Fibroblast of lung (primary cell): ENCODE measurements at regions not wholly inside any gene's neighbourhood (a gene's known extent, or its start where the extent isn't known, plus 50 kb on each side); places are given as distances from the start of the nearest gene placed in this dataset.

ENCODE experiments used
- DNase-seq, 2 donors: peaks; one replicate each; pipeline versions ENCODE4 v3.0.0 to v3.0.0-alpha.2; 2010; ENCODE audit warnings: low read depth in 2 of 2
- H2AFZ ChIP-seq: 2 replicates; pipeline ENCODE4 v1.5.1; 2012; ENCODE audit warnings: low read length, control low read depth, inconsistent platforms
- H3K27ac ChIP-seq: 2 replicates; pipeline ENCODE4 v1.5.1; 2011; ENCODE audit warnings: low read length, control low read depth; ENCODE audit not compliant: insufficient read depth
- H3K27me3 ChIP-seq: 2 replicates; pipeline ENCODE4 v1.5.1; 2011; ENCODE audit warnings: mild to moderate bottlenecking, low read length; ENCODE audit not compliant: control insufficient read depth, insufficient read depth
- H3K36me3 ChIP-seq: 2 replicates; pipeline ENCODE4 v1.5.1; 2011; ENCODE audit warnings: low read length; ENCODE audit not compliant: control insufficient read depth, insufficient read depth
- H3K4me1 ChIP-seq: 2 replicates; pipeline ENCODE4 v1.5.1; 2011; ENCODE audit warnings: low read length; ENCODE audit not compliant: control insufficient read depth, insufficient read depth; ENCODE audit errors: extremely low read depth
- H3K4me2 ChIP-seq: 2 replicates; pipeline ENCODE4 v1.5.1; 2011; ENCODE audit warnings: low read length, control low read depth; ENCODE audit not compliant: insufficient read depth; ENCODE audit errors: extremely low read depth
- H3K4me3 ChIP-seq, 4 experiments: fragments of 200-600 bp in 1 of 4; sonication (generic) in 1 of 4; replicated peaks in 1 of 4; 2 replicates each; pipeline ENCODE4 v1.5.1; 2011 to 2016; ENCODE audit warnings: low read length in 4 of 4, low read depth in 3 of 4, mild to moderate bottlenecking in 3 of 4, control low read depth in 2 of 4, inconsistent platforms in 1 of 4, mixed read lengths in 1 of 4; ENCODE audit not compliant: insufficient read depth in 1 of 4; ENCODE audit errors: control extremely low read depth in 1 of 4
- H3K79me2 ChIP-seq: 2 replicates; pipeline ENCODE4 v1.5.1; 2012; ENCODE audit warnings: mild to moderate bottlenecking, low read length, inconsistent platforms; ENCODE audit not compliant: control insufficient read depth, insufficient read depth
- H3K9ac ChIP-seq: 2 replicates; pipeline ENCODE4 v1.5.1; 2011; ENCODE audit warnings: mild to moderate bottlenecking, low read length, control low read depth; ENCODE audit not compliant: insufficient read depth
- H3K9me3 ChIP-seq: 2 replicates; pipeline ENCODE4 v1.5.1; 2012; ENCODE audit warnings: low read depth, low read length; ENCODE audit not compliant: control insufficient read depth, insufficient read depth
- H4K20me1 ChIP-seq: 2 replicates; pipeline ENCODE4 v1.5.1; 2011; ENCODE audit warnings: low read length; ENCODE audit not compliant: control insufficient read depth, insufficient read depth; ENCODE audit errors: extremely low read depth
- EZH2 ChIP-seq: IDR thresholded peaks from 2 replicates; pipeline ENCODE4 v1.5.1; 2012; ENCODE audit warnings: low read length, control low read depth, mild to moderate bottlenecking; ENCODE audit errors: missing control alignments
- TF ChIP-seq, protein P1 (sequence below), 2 donors: IDR thresholded peaks in 1 of 2; conservative IDR thresholded peaks in 1 of 2; 1 replicate in 1 of 2; 2 replicates in 1 of 2; pipeline ENCODE4 v1.5.1; 2011 to 2012; ENCODE audit warnings: low read length in 2 of 2, control low read depth in 1 of 2, inconsistent platforms in 1 of 2, low read depth in 1 of 2, mild to moderate bottlenecking in 1 of 2

DNA sequence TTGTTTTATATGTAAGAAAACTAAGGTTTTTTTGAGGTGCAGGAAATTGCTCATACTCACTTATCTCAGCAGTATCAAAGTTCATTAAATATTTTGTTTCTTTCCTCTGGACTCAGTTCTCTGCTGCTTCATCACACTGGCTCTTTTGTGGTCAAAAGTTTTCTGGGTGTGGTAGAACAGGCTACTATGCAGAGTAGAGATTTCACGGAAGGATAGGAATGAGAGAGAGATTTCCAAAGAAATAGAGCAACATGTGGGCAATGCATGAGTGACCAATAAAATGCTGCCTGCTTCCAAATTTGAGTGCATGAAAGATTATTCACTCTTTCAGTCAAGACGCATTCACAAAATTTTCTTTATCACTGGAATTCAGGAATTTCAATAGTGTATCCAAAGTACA, 577.3 kb upstream of the SEMA6D start:
- H3K4me3 ChIP-seq, result no peak overlapping the region
- no peak overlapping the region for H3K9ac ChIP-seq
- TF ChIP-seq, protein P1, sequence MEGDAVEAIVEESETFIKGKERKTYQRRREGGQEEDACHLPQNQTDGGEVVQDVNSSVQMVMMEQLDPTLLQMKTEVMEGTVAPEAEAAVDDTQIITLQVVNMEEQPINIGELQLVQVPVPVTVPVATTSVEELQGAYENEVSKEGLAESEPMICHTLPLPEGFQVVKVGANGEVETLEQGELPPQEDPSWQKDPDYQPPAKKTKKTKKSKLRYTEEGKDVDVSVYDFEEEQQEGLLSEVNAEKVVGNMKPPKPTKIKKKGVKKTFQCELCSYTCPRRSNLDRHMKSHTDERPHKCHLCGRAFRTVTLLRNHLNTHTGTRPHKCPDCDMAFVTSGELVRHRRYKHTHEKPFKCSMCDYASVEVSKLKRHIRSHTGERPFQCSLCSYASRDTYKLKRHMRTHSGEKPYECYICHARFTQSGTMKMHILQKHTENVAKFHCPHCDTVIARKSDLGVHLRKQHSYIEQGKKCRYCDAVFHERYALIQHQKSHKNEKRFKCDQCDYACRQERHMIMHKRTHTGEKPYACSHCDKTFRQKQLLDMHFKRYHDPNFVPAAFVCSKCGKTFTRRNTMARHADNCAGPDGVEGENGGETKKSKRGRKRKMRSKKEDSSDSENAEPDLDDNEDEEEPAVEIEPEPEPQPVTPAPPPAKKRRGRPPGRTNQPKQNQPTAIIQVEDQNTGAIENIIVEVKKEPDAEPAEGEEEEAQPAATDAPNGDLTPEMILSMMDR (conservative IDR thresholded peaks at IDR 0.05 in 1 of 2, IDR thresholded peaks at IDR 0.05 in 1 of 2; ENCODE audit: low read depth in 1 of 2, low read length in 2 of 2), result no peak
- TF ChIP-seq EZH2, result no peak
- H3K36me3 ChIP-seq, result no peaks in the 10 kb centered on the region
- H2AFZ ChIP-seq, result no peak overlapping the region
- no peaks in the 10 kb centered on the region for H3K4me1 ChIP-seq
- H3K4me2 ChIP-seq, result no peak overlapping the region
- no peaks in the 10 kb centered on the region for H4K20me1 ChIP-seq
- no peak overlapping the region for H3K27ac ChIP-seq
- DNase-seq, result peak in 1 of 2 donors; percentile 0
- no peaks in the 10 kb centered on the region for H3K27me3 ChIP-seq
- H3K79me2 ChIP-seq, result no peaks in the 10 kb centered on the region
- no peaks in the 10 kb centered on the region for H3K9me3 ChIP-seq

DNA sequence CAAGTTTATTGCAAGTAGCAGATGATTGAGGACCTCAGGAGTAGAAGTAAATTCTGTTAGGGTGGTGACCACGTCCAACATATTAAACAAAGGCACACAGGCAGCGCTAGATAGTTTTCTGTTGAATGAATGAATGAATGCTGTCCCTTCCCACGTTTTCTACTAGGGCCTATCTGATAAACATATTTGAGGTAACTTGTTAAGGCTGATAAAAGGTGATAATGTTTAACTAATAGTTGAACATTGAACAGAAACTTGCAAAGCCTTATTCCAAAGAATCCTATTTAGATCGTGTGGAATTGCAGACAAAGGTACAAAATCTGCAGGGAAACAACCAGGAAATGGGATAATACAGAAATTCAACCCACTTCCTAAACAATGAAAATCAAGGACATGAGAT, 559.5 kb upstream of the SEMA6D start:
- Histone ChIP-seq H3K27ac (no peak overlapping the region), H3K36me3 (no peaks in the 10 kb centered on the region), H4K20me1 (no peaks in the 10 kb centered on the region), H2AFZ (no peak overlapping the region), H3K4me1 (no peaks in the 10 kb centered on the region), H3K4me3 (no peak overlapping the region), H3K27me3 (no peaks in the 10 kb centered on the region), H3K9me3 (no peaks in the 10 kb centered on the region), H3K4me2 (no peak overlapping the region), H3K79me2 (no peaks in the 10 kb centered on the region), H3K9ac (no peak overlapping the region)
- no peak for TF ChIP-seq EZH2
- TF ChIP-seq, protein P1 (conservative IDR thresholded peaks at IDR 0.05 in 1 of 2, IDR thresholded peaks at IDR 0.05 in 1 of 2; ENCODE audit: low read depth in 1 of 2, low read length in 2 of 2), result no peak
- DNase-seq, result no peak

DNA sequence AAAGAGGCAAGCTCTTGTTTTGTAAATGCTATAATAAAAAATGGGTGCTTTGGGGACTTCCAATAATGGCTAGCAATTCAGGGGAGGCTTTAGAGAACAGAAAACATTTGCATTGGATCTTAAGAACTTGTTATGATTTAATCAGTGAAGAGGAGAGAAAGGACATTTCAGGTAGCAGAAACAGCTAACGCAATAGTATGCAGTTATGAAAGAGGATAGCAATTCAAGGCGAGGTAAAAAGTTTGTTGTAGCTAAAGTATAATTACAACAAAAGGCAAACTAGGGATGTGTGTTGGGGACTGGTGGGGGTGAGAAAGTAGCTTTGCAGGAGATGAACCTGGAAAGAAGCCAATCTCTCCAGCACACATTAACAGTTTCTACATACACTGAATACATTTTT, 558.7 kb upstream of the SEMA6D start:
- Histone ChIP-seq H3K4me2 (no peak overlapping the region), H2AFZ (no peak overlapping the region), H3K27me3 (no peaks in the 10 kb centered on the region), H3K27ac (no peak overlapping the region), H3K4me3 (no peak overlapping the region), H3K9ac (no peak overlapping the region), H3K4me1 (no peaks in the 10 kb centered on the region), H3K36me3 (no peaks in the 10 kb centered on the region), H3K9me3 (no peaks in the 10 kb centered on the region), H4K20me1 (no peaks in the 10 kb centered on the region), H3K79me2 (no peaks in the 10 kb centered on the region)
- TF ChIP-seq, protein P1 (conservative IDR thresholded peaks at IDR 0.05 in 1 of 2, IDR thresholded peaks at IDR 0.05 in 1 of 2; ENCODE audit: low read depth in 1 of 2, low read length in 2 of 2), result no peak
- TF ChIP-seq EZH2, result no peak
- no peak for DNase-seq
